ENCODE measurements at regions not wholly inside any gene's neighbourhood (a gene's known extent, or its start where the extent isn't known, plus 50 kb on each side); places are given as distances from the start of the nearest gene placed in this dataset.

DNA sequence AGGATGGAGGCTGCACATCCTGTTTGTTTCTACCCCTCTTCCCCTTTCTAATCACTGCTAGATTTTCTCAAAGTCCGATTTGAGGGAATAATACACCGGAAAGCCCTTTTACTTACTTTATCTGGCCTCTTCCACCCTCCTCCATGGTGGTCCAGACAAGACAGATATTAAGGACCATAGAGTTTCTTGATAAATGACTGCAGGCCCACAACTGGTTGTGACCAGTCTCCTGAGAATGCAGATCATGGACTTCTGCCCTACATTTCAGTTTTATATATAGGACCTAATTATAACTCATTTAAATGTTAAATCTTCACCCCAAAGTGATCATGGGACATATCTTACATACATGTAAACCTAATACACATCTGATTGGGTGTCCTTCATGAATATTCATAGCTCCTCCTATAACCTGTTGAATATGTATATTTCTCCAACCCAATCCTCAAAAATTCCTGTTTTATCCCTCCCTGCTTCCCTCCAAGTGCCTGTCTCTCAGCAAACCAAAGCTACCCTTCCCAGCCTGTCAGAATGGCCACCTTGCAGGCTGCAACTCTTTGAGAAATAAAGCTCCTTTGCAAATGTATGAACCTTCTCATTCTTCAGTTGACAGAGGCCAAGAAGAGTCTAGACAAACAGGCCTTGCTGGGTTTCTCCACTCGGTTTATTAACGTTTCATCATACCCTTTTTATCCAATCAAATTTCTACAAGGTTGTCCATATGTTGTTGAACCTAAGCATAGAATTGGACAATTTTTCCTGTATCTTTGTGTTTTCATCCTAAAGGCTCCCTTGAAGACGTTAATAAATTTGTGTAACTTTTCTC, 133.1 kb downstream of the HFE start:
- H3K27ac ChIP-seq (ENCODE audit: low read depth in 1 of 2, low read length in 1 of 2) = no peak overlapping the region
- peaks cover 0 to 32% (median 2%) of the 10 kb centered on the region in 5 donors for H3K4me1 ChIP-seq (ENCODE audit: control insufficient read depth in 5 of 5, insufficient read depth in 5 of 5, low read length in 5 of 5)
- H3K4me3 ChIP-seq = no peak overlapping the region
- peaks cover 0 to 6% (median 0%) of the 10 kb centered on the region in 4 donors for H3K9me3 ChIP-seq (ENCODE audit: control insufficient read depth in 4 of 4, insufficient read depth in 3 of 4, low read length in 3 of 4)
- no peak overlapping the region for H3K9ac ChIP-seq (ENCODE audit: insufficient read depth in 1 of 2, low read length in 2 of 2)
- ATAC-seq (ENCODE audit: insufficient read depth, low FRiP score) = no peak
- 79% methylated on average over 5 of the region's 5 CpGs for WGBS, 2 donors
- H3K36me3 ChIP-seq (ENCODE audit: control insufficient read depth in 4 of 4, insufficient read depth in 4 of 4, low read length in 4 of 4) = no peaks in the 10 kb centered on the region
- no peak for DNase-seq
- no peaks in the 10 kb centered on the region for H3K27me3 ChIP-seq (ENCODE audit: control insufficient read depth in 3 of 3, insufficient read depth in 3 of 3, low read length in 2 of 3)
- TF ChIP-seq, protein P1, sequence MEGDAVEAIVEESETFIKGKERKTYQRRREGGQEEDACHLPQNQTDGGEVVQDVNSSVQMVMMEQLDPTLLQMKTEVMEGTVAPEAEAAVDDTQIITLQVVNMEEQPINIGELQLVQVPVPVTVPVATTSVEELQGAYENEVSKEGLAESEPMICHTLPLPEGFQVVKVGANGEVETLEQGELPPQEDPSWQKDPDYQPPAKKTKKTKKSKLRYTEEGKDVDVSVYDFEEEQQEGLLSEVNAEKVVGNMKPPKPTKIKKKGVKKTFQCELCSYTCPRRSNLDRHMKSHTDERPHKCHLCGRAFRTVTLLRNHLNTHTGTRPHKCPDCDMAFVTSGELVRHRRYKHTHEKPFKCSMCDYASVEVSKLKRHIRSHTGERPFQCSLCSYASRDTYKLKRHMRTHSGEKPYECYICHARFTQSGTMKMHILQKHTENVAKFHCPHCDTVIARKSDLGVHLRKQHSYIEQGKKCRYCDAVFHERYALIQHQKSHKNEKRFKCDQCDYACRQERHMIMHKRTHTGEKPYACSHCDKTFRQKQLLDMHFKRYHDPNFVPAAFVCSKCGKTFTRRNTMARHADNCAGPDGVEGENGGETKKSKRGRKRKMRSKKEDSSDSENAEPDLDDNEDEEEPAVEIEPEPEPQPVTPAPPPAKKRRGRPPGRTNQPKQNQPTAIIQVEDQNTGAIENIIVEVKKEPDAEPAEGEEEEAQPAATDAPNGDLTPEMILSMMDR (IDR thresholded peaks at IDR 0.05; ENCODE audit: control extremely low read depth, extremely low read depth) = no peak

DNA sequence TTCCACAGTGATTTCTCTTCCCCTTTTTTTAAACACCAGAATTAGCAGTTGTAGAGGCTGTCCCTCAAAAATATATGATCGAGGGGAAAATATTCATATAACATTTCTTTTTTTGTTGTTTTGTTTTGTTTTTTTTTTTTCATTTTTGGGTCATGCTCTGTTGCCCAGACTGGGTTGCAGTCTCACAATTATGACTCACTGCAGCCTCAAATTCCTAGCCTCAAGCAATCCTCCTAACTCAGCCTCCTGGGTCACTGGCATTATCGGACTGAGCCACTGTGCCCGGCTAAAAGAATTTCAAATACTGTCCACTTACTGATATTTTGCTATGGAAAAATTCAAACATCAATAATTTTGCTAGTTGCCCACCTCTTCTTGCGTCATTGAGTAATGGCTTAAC, 134.0 kb downstream of the HFE start:
- Histone ChIP-seq H3K9me3 (ENCODE audit: control insufficient read depth in 4 of 4, insufficient read depth in 3 of 4, low read length in 3 of 4) (peaks cover 0 to 9% (median 0%) of the 10 kb centered on the region in 4 donors), H3K9ac (ENCODE audit: insufficient read depth in 1 of 2, low read length in 2 of 2) (no peak overlapping the region), H3K4me3 (no peak overlapping the region), H3K4me1 (ENCODE audit: control insufficient read depth in 5 of 5, insufficient read depth in 5 of 5, low read length in 5 of 5) (peaks cover 0 to 32% (median 0%) of the 10 kb centered on the region in 5 donors), H3K36me3 (ENCODE audit: control insufficient read depth in 4 of 4, insufficient read depth in 4 of 4, low read length in 4 of 4) (no peaks in the 10 kb centered on the region), H3K27me3 (ENCODE audit: control insufficient read depth in 3 of 3, insufficient read depth in 3 of 3, low read length in 2 of 3) (no peaks in the 10 kb centered on the region), H3K27ac (ENCODE audit: low read depth in 1 of 2, low read length in 1 of 2) (no peak overlapping the region)
- DNase-seq (no peak), ATAC-seq (ENCODE audit: insufficient read depth, low FRiP score) (no peak)
- TF ChIP-seq, protein P1 (IDR thresholded peaks at IDR 0.05; ENCODE audit: control extremely low read depth, extremely low read depth) = no peak
- 96 to 98% methylated on average over 4 of the region's 4 CpGs for WGBS, 2 donors

DNA sequence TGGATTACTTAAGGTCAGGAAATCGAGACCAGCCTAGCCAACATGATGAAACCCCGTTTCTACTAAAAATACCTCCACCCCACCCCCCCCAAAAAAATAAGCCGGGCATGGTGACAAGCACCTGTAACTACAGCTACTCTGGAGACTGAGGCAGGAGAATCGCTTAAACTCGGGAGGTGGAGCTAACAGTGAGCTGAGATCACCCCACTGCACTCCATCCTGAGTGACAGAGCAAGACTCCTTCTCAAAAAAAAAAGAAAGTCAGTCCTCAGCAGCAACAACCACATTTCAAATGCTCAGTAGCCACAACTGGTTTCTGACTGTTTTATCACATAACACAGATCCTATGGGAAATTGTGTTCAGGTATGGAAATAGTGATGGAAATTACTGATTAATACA, 135.3 kb downstream of the HFE start:
- Histone ChIP-seq H3K9me3 (ENCODE audit: control insufficient read depth in 4 of 4, insufficient read depth in 3 of 4, low read length in 3 of 4) (peaks cover 0 to 9% (median 0%) of the 10 kb centered on the region in 4 donors), H3K4me3 (no peak overlapping the region), H3K27ac (ENCODE audit: low read depth in 1 of 2, low read length in 1 of 2) (peak overlapping the region in 1 of 2 donors; percentile 11), H3K36me3 (ENCODE audit: control insufficient read depth in 4 of 4, insufficient read depth in 4 of 4, low read length in 4 of 4) (no peaks in the 10 kb centered on the region), H3K4me1 (ENCODE audit: control insufficient read depth in 5 of 5, insufficient read depth in 5 of 5, low read length in 5 of 5) (peaks cover 0 to 29% (median 7%) of the 10 kb centered on the region in 5 donors), H3K9ac (ENCODE audit: insufficient read depth in 1 of 2, low read length in 2 of 2) (peak overlapping the region in 1 of 2 donors; percentile 99), H3K27me3 (ENCODE audit: control insufficient read depth in 3 of 3, insufficient read depth in 3 of 3, low read length in 2 of 3) (no peaks in the 10 kb centered on the region)
- WGBS, 2 donors = 38 to 46% methylated on average over 5 of the region's 5 CpGs
- TF ChIP-seq, protein P1 (IDR thresholded peaks at IDR 0.05; ENCODE audit: control extremely low read depth, extremely low read depth) = no peak
- ATAC-seq (ENCODE audit: insufficient read depth, low FRiP score) = no peak
- DNase-seq = peak in 1 of 3 donors; percentile 53
